ENCODE measurements at regions not wholly inside any gene's neighbourhood (a gene's known extent, or its start where the extent isn't known, plus 50 kb on each side); places are given as distances from the start of the nearest gene placed in this dataset.

- peaks cover 32% of the 10 kb centered on the region for H3K4me1 ChIP-seq (ENCODE audit: control insufficient read depth, insufficient read depth, low read length)
- no peak overlapping the region for H3K27ac ChIP-seq (ENCODE audit: low read depth, low read length)
- H3K9me3 ChIP-seq (ENCODE audit: control insufficient read depth, insufficient read depth, low read depth, low read length) = no peaks in the 10 kb centered on the region
- H3K4me3 ChIP-seq (ENCODE audit: low read depth, low read length) = no peak overlapping the region
- no peak overlapping the region for H3K9ac ChIP-seq (ENCODE audit: low read length)
- H3K27me3 ChIP-seq (ENCODE audit: control insufficient read depth, insufficient read depth, low read length) = peaks cover 3% of the 10 kb centered on the region
- H3K36me3 ChIP-seq (ENCODE audit: control insufficient read depth, insufficient read depth, low read length) = no peaks in the 10 kb centered on the region
Measured at GRCh38 chr11:70716986-70717775, 318.9 kb downstream of the CTTN start.

DNA sequence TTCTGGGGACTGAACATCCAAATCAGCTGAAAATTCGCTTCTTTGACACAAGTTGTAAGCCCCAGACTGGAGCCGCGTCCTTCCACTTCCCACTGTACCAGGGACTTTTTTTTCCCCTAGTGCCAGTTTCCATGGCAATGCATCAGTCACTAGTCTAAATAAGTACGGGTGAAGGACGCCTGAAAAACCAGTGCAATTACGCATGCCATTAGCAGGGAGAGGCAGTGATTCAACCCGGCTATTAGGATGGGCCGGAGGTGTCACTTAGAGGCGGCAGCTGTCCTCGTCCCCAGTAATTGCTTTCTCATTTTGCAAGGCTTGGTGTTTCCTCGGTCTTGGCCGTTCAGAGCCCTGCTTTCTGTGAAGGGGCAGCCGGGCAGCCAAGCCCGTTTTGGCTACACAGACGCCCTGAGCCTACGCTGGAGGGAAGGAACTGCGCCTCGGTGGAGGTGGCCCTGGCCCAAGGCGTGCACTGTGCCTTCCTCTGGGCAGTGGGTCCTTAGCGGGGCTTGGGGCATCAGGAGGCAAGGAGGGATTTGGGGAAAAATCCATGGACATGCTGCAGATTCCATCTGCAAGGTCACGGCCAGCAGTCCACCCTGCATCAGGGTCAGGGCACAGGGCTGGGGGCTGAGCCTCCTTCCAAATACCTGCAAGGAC, 319.7 kb downstream of the CTTN start:
- no peaks in the 10 kb centered on the region for H3K36me3 ChIP-seq (ENCODE audit: control insufficient read depth, insufficient read depth, low read length)
- no peaks in the 10 kb centered on the region for H3K9me3 ChIP-seq (ENCODE audit: control insufficient read depth, insufficient read depth, low read depth, low read length)
- peaks cover 3% of the 10 kb centered on the region for H3K27me3 ChIP-seq (ENCODE audit: control insufficient read depth, insufficient read depth, low read length)
- no peak overlapping the region for H3K27ac ChIP-seq (ENCODE audit: low read depth, low read length)
- H3K4me1 ChIP-seq (ENCODE audit: control insufficient read depth, insufficient read depth, low read length) = peaks cover 24% of the 10 kb centered on the region
- H3K9ac ChIP-seq (ENCODE audit: low read length) = no peak overlapping the region
- H3K4me3 ChIP-seq (ENCODE audit: low read depth, low read length) = no peak overlapping the region

GRCh38 chr11:70719516-70719915, 321.2 kb downstream of the CTTN start:
- H3K36me3 ChIP-seq (ENCODE audit: control insufficient read depth, insufficient read depth, low read length) = no peaks in the 10 kb centered on the region
- H3K27ac ChIP-seq (ENCODE audit: low read depth, low read length) = no peak overlapping the region
- H3K4me1 ChIP-seq (ENCODE audit: control insufficient read depth, insufficient read depth, low read length) = peaks cover 10% of the 10 kb centered on the region; the same call in 1 of the 2 replicates
- no peak overlapping the region for H3K9ac ChIP-seq (ENCODE audit: low read length)
- no peaks in the 10 kb centered on the region for H3K9me3 ChIP-seq (ENCODE audit: control insufficient read depth, insufficient read depth, low read depth, low read length)
- H3K27me3 ChIP-seq (ENCODE audit: control insufficient read depth, insufficient read depth, low read length) = peaks cover 3% of the 10 kb centered on the region
- H3K4me3 ChIP-seq (ENCODE audit: low read depth, low read length) = no peak overlapping the region

DNA sequence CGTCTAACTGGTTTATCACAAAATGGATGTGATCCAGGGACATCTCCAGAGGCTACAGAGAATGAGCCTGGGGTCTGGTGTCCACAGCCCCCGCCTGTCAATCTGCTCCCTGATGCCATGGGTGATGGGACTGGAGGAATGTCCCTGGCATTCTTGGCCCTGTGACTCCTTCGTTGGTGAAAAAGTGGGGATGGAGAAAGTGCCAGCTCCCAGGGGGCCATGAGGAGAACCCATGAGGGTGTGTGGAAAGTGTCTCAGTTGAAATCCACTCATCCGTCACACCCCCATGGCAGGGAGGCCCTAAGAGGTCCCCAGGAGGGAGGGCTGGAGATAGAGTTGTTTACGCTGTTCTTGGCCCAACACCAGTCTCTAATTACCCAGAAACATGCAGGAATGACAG, 322.0 kb downstream of the CTTN start:
- Histone ChIP-seq H3K27ac (ENCODE audit: low read depth, low read length) (no peak overlapping the region), H3K4me1 (ENCODE audit: control insufficient read depth, insufficient read depth, low read length) (peaks cover 9% of the 10 kb centered on the region; the same call in 1 of the 2 replicates), H3K4me3 (ENCODE audit: low read depth, low read length) (no peak overlapping the region), H3K9me3 (ENCODE audit: control insufficient read depth, insufficient read depth, low read depth, low read length) (no peaks in the 10 kb centered on the region), H3K9ac (ENCODE audit: low read length) (no peak overlapping the region), H3K27me3 (ENCODE audit: control insufficient read depth, insufficient read depth, low read length) (peaks cover 3% of the 10 kb centered on the region), H3K36me3 (ENCODE audit: control insufficient read depth, insufficient read depth, low read length) (no peaks in the 10 kb centered on the region)

DNA sequence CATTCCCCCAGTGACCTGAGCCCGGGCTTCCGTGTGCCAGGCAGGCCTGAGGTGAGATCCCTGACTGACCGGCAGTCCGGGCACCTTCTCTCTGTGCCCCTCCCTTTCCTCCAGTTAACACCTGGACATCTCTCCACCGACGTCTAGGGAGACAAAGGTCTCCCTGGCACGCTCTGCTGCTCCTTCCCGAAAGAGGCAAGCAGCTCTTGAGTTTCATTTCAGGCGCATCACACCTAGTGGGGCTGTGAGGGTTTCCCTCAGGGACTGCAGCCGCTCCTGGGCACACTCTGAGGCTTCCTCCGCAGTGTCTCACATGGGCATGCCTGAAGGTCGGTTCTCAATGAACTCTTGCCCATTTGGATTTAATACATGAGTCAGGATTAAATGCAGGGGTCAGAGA, 322.7 kb downstream of the CTTN start:
- Histone ChIP-seq H3K27me3 (ENCODE audit: control insufficient read depth, insufficient read depth, low read length) (peaks cover 3% of the 10 kb centered on the region), H3K4me1 (ENCODE audit: control insufficient read depth, insufficient read depth, low read length) (peaks cover 5% of the 10 kb centered on the region; the same call in 1 of the 2 replicates), H3K4me3 (ENCODE audit: low read depth, low read length) (no peak overlapping the region), H3K9me3 (ENCODE audit: control insufficient read depth, insufficient read depth, low read depth, low read length) (no peaks in the 10 kb centered on the region), H3K27ac (ENCODE audit: low read depth, low read length) (no peak overlapping the region), H3K9ac (ENCODE audit: low read length) (no peak overlapping the region), H3K36me3 (ENCODE audit: control insufficient read depth, insufficient read depth, low read length) (no peaks in the 10 kb centered on the region)

- Histone ChIP-seq H3K36me3 (ENCODE audit: control insufficient read depth, insufficient read depth, low read length) (no peaks in the 10 kb centered on the region), H3K27ac (ENCODE audit: low read depth, low read length) (no peak overlapping the region), H3K9ac (ENCODE audit: low read length) (no peak overlapping the region), H3K4me3 (ENCODE audit: low read depth, low read length) (no peak overlapping the region), H3K9me3 (ENCODE audit: control insufficient read depth, insufficient read depth, low read depth, low read length) (no peaks in the 10 kb centered on the region), H3K27me3 (ENCODE audit: control insufficient read depth, insufficient read depth, low read length) (no peaks in the 10 kb centered on the region), H3K4me1 (ENCODE audit: control insufficient read depth, insufficient read depth, low read length) (no peaks in the 10 kb centered on the region)
Measured at GRCh38 chr11:70725278-70725677, 326.9 kb downstream of the CTTN start.

DNA sequence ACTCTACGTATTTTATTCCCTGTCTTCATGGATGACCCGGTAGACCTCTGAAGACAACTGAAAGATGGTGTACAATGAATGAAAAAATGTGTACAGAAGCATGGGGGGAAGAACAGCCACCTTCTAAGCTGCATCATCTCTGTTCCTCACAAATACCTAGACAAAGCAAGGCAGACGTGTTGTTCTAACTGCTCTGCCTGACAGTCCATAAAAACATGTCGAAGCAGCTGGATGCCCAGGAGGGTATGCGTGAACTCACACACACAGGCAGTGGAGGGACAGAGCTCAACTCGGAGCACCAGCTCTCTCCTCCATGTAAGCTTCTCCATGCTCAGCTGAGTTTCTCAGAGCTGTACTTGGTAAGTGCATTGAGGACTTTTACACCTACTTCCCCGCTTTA, 327.4 kb downstream of the CTTN start:
- H3K27me3 ChIP-seq (ENCODE audit: control insufficient read depth, insufficient read depth, low read length) = no peaks in the 10 kb centered on the region
- H3K9ac ChIP-seq (ENCODE audit: low read length) = no peak overlapping the region
- no peak overlapping the region for H3K4me3 ChIP-seq (ENCODE audit: low read depth, low read length)
- no peaks in the 10 kb centered on the region for H3K9me3 ChIP-seq (ENCODE audit: control insufficient read depth, insufficient read depth, low read depth, low read length)
- H3K36me3 ChIP-seq (ENCODE audit: control insufficient read depth, insufficient read depth, low read length) = no peaks in the 10 kb centered on the region
- H3K27ac ChIP-seq (ENCODE audit: low read depth, low read length) = no peak overlapping the region
- H3K4me1 ChIP-seq (ENCODE audit: control insufficient read depth, insufficient read depth, low read length) = no peaks in the 10 kb centered on the region

DNA sequence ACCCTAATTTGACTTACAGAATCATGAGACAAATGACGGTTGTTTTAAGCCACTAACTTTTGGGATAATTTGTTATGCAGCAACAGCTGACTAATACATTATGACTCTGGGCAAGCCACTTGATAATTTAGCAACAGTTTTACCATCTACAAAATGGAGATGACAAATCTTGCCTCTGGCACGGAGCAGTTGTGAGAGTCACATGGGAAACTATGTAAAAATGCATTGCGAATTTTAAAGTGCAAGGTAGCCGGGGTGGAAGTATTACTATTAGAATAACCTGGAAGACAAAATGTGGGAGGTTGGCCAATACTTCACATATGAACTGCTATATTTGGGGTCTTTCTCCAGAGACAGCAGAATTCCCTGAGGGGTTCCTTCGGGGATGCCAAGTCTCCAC, 328.7 kb downstream of the CTTN start:
- Histone ChIP-seq H3K27ac (ENCODE audit: low read depth, low read length) (no peak overlapping the region), H3K9me3 (ENCODE audit: control insufficient read depth, insufficient read depth, low read depth, low read length) (no peaks in the 10 kb centered on the region), H3K4me1 (ENCODE audit: control insufficient read depth, insufficient read depth, low read length) (no peaks in the 10 kb centered on the region), H3K9ac (ENCODE audit: low read length) (no peak overlapping the region), H3K4me3 (ENCODE audit: low read depth, low read length) (no peak overlapping the region), H3K27me3 (ENCODE audit: control insufficient read depth, insufficient read depth, low read length) (no peaks in the 10 kb centered on the region), H3K36me3 (ENCODE audit: control insufficient read depth, insufficient read depth, low read length) (no peaks in the 10 kb centered on the region)

DNA sequence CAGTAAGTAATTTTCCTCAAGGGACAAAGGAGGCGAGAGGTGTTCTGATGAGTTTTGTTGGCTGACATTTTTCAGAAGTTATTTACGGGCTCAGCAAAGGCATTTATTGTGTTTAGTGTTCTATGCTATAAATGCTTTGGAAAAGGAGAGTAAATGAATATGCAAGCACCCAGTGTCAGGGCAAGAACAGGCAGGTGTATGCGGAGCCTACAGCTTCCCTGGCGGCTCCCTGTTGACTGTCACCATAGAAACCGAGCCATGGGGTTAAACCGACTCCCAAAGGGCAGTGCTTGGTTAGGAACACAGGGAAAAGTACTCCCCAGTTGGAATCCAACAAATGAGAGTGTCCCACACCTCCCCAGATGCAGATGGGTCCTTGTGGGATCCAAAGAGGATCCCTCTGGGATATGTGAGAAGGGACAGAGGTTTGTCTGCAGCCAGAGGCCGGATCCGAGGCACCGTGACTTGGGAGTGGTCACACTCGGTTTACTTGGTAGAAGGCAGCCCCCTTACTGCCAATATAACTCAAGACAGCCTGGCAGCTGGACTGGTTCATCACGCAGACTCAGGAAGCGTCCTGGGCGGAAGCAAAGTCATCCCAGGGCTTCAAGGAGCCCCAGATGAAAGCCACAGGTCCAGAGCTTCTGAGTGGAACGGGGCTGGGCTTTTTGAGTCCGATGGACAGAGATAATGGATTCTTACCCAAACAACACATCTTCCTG, 329.7 kb downstream of the CTTN start:
- Histone ChIP-seq H3K4me3 (ENCODE audit: low read depth, low read length) (no peak overlapping the region), H3K27me3 (ENCODE audit: control insufficient read depth, insufficient read depth, low read length) (no peaks in the 10 kb centered on the region)

GRCh38 chr11:70729949-70730348, 331.6 kb downstream of the CTTN start:
- Histone ChIP-seq H3K27ac (ENCODE audit: low read depth, low read length) (no peak overlapping the region), H3K9me3 (ENCODE audit: control insufficient read depth, insufficient read depth, low read depth, low read length) (no peaks in the 10 kb centered on the region), H3K9ac (ENCODE audit: low read length) (no peak overlapping the region), H3K36me3 (ENCODE audit: control insufficient read depth, insufficient read depth, low read length) (no peaks in the 10 kb centered on the region), H3K4me3 (ENCODE audit: low read depth, low read length) (no peak overlapping the region), H3K4me1 (ENCODE audit: control insufficient read depth, insufficient read depth, low read length) (peaks cover 6% of the 10 kb centered on the region; the same call in 1 of the 2 replicates), H3K27me3 (ENCODE audit: control insufficient read depth, insufficient read depth, low read length) (no peaks in the 10 kb centered on the region)

More for the DNA sequence above, 329.7 kb downstream of the CTTN start:
- H3K36me3 ChIP-seq (ENCODE audit: control insufficient read depth, insufficient read depth, low read length) = no peaks in the 10 kb centered on the region
- H3K9ac ChIP-seq (ENCODE audit: low read length) = no peak overlapping the region
- H3K4me1 ChIP-seq (ENCODE audit: control insufficient read depth, insufficient read depth, low read length) = peaks cover 5% of the 10 kb centered on the region; the same call in 1 of the 2 replicates
- H3K9me3 ChIP-seq (ENCODE audit: control insufficient read depth, insufficient read depth, low read depth, low read length) = no peaks in the 10 kb centered on the region
- H3K27ac ChIP-seq (ENCODE audit: low read depth, low read length) = no peak overlapping the region

GRCh38 chr11:70730411-70730810, 332.1 kb downstream of the CTTN start:
- H3K4me1 ChIP-seq (ENCODE audit: control insufficient read depth, insufficient read depth, low read length) = peaks cover 6% of the 10 kb centered on the region; the same call in 1 of the 2 replicates
- no peaks in the 10 kb centered on the region for H3K9me3 ChIP-seq (ENCODE audit: control insufficient read depth, insufficient read depth, low read depth, low read length)
- no peak overlapping the region for H3K27ac ChIP-seq (ENCODE audit: low read depth, low read length)

More at GRCh38 chr11:70730411-70730810, 332.1 kb downstream of the CTTN start:
- Histone ChIP-seq H3K4me3 (ENCODE audit: low read depth, low read length) (no peak overlapping the region), H3K9ac (ENCODE audit: low read length) (no peak overlapping the region), H3K27me3 (ENCODE audit: control insufficient read depth, insufficient read depth, low read length) (no peaks in the 10 kb centered on the region), H3K36me3 (ENCODE audit: control insufficient read depth, insufficient read depth, low read length) (no peaks in the 10 kb centered on the region)

Data from HUES6 (cell line).